GM10248 (cell line): ENCODE measurements at regions not wholly inside any gene's neighbourhood (a gene's known extent, or its start where the extent isn't known, plus 50 kb on each side); places are given as distances from the start of the nearest gene placed in this dataset.

Experiments used
- CTCF ChIA-PET: fragments of 300-600 bp; sonication (Branson Sonifier 250); formaldehyde crosslinking; extraction: SDS; loops from one replicate; lab custom pipeline; 2021; ENCODE audit warnings: antibody characterized with exemption; lab: Yijun Ruan, JAX
- POLR2A ChIA-PET: fragments of 350-650 bp; sonication (Branson Sonifier 250); formaldehyde crosslinking; extraction: SDS; loops from one replicate; lab custom pipeline; 2020; ENCODE audit warnings: antibody characterized with exemption; lab: Yijun Ruan, JAX
- DNase-seq: peaks from one replicate; pipeline ENCODE4 v3.0.0; 2012; ENCODE audit errors: extremely low spot score
- TF ChIP-seq, protein P1 (sequence below): IDR thresholded peaks from 2 replicates; pipeline ENCODE4 v1.5.1; 2012; ENCODE audit warnings: mild to moderate bottlenecking, low read depth; ENCODE audit errors: extremely low read depth, missing control alignments, control extremely low read depth

DNA sequence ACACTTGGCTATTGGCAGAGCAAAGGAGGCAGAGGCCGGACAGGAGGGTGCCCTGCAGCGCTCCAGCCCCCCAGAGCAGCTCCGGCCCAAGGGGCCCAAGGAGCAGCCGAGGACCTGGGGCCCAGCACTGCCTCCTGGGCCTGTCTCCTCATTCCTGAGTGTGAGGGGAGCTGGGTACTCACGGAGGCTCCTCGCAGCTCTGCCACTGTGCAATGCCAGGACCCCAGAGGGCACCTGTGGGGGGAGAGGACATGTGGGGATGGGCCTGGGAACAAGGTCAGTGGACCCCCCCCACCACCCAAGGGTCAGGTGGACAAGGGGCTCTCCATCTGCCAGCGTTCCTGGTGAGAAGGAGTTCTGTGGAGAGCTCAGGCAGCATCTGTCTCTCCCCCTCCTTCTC is 192.6 kb upstream of the PPP1R26 start:
- DNase-seq: no peak
- TF ChIP-seq, protein P1, sequence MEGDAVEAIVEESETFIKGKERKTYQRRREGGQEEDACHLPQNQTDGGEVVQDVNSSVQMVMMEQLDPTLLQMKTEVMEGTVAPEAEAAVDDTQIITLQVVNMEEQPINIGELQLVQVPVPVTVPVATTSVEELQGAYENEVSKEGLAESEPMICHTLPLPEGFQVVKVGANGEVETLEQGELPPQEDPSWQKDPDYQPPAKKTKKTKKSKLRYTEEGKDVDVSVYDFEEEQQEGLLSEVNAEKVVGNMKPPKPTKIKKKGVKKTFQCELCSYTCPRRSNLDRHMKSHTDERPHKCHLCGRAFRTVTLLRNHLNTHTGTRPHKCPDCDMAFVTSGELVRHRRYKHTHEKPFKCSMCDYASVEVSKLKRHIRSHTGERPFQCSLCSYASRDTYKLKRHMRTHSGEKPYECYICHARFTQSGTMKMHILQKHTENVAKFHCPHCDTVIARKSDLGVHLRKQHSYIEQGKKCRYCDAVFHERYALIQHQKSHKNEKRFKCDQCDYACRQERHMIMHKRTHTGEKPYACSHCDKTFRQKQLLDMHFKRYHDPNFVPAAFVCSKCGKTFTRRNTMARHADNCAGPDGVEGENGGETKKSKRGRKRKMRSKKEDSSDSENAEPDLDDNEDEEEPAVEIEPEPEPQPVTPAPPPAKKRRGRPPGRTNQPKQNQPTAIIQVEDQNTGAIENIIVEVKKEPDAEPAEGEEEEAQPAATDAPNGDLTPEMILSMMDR: no peak
- ChIA-PET POLR2A (no interaction called here), CTCF (no interaction called here)

DNA sequence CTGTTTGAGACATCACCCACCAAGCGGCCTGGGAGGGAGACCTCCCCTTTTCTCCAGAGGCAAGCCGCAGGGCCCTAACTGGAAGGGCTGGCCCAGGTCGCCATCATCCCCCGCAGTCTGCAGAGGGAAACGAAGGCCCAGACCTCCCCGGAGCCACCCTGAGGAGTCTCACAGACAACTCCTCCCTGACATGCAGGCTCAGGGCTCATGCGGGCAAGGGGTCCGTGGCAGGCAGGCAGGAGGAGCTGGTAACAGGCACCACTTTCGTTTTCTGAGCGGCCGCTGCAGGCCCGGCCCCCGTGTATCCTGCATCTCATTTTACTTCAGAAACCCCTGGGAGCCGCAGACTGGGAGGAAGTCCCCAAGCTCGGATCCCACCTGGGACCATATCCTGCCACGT is 192.0 kb upstream of the PPP1R26 start:
- POLR2A ChIA-PET: no interaction called here
- CTCF ChIA-PET: no interaction called here
- DNase-seq: no peak
- TF ChIP-seq, protein P1: no peak

DNA sequence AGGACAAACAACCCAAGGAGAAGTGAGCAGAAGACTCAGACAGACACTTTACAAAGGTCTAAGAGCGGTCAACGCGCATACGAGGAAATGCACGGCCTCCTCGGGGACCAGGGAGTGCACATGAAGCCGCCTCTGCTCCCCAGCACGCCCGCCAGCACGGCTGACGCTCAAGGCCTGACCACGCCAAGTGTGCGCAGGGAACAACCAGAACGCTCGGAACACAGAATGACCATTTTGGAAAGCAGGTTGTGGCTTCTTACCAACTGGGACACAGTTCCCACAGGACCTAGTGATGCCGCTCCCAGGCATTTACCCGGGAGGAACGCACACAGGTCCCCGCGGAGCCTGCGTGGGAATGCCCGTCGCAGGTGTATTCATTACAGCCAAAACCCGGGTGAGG is 191.5 kb upstream of the PPP1R26 start:
- POLR2A ChIA-PET: no interaction called here
- DNase-seq: no peak
- TF ChIP-seq, protein P1: no peak
- CTCF ChIA-PET: no interaction called here

DNA sequence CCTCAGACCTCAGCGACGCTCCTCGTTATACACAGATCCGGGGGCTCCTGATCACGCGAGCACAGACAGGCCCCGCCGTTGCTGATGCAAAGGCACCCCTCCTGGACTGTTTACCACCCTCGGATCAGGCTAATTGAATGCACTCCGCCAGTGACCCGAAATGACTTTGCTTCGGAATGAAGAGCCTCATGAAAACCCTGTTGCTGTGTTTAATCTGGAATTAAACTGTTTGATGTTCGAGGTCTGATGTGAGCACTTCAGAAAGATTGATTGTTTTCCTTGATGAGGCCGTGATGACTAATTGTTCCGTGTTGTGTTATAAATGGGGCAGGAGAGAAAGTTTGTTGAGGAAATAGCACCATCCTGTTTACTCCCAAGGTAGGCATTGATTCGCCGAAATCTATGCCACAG is 190.5 kb upstream of the PPP1R26 start:
- ChIA-PET CTCF (no interaction called here), POLR2A (no interaction called here)
- TF ChIP-seq, protein P1: no peak
- no peak for DNase-seq

DNA sequence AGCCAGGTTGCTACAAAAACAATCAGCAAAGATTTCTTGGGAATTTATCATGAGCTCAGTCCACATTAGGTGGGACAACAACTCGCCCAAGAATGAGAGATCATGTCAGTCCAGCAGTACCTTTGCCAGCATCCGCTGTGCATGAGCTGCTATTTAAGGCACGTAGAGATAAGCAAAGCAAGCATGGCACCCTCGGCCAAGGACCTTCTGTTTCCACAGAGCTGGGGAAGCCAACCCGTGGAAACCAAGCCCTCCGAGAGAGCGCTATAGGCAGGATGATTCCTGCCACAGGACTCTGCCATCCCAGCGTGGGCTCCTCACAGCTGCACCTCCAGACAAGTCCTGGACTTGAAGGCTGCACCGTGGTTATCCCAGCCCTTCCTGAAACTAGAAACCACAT is 189.5 kb upstream of the PPP1R26 start:
- no peak for DNase-seq
- ChIA-PET CTCF (no interaction called here), POLR2A (no interaction called here)
- TF ChIP-seq, protein P1: no peak

DNA sequence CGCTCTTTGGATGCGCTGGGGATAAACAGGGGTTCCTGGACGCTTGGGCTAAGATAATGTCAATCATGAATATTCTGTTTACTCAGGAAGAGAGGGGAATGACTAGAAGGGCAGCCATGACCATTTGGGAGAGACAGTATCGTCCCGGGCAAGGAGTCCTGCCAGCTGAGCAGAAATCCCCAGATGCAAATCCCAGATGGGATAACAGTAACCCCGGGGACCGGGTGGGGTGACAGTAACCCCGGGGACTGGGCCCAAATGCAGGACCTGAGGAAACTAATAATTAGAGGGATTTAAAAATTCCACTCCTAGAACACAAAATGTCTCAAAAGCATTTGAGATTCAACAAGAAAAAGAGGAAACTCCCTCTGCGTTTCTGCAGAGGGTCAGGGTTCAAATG is 189.0 kb upstream of the PPP1R26 start:
- ChIA-PET CTCF (no interaction called here), POLR2A (no interaction called here)
- no peak for DNase-seq
- TF ChIP-seq, protein P1: no peak

DNA sequence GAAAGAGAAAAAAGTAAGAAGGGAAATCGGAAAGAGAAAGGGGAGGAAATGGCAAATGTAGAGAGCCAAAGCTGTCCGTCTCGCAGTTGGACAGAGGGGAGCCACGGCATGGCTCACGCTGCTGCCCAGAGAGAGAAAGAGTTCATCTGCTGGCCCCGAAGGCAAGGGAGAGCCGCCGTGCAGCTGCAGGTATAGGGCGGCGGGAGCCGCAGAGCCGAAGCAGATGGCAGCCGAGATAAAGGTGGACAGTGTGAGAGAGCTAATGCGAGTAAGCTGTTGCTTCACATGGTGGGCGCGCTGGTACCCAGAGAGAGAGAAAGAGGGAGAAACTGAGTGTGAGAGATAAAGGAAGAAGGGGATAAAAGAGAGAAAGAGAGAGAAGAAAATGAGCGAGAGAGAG is 188.4 kb upstream of the PPP1R26 start:
- CTCF ChIA-PET: no interaction called here

More for the DNA sequence above, 188.4 kb upstream of the PPP1R26 start:
- POLR2A ChIA-PET: no interaction called here
- no peak for DNase-seq
- TF ChIP-seq, protein P1: no peak
